HG03064 (cell line): ENCODE measurements at regions not wholly inside any gene's neighbourhood (a gene's known extent, or its start where the extent isn't known, plus 50 kb on each side); places are given as distances from the start of the nearest gene placed in this dataset.
"Not testable (repeated sequence)": the region's sequence is repeated elsewhere in the genome, so short reads cannot be mapped to it uniquely, and the experiment has no call there.

Source experiments
- ATAC-seq: cut with Tn5 transposase; IDR thresholded peaks from one replicate; pipeline ENCODE4 v1.9.1; 2021; ENCODE audit warnings: low read depth; ENCODE audit not compliant: unreplicated experiment

DNA sequence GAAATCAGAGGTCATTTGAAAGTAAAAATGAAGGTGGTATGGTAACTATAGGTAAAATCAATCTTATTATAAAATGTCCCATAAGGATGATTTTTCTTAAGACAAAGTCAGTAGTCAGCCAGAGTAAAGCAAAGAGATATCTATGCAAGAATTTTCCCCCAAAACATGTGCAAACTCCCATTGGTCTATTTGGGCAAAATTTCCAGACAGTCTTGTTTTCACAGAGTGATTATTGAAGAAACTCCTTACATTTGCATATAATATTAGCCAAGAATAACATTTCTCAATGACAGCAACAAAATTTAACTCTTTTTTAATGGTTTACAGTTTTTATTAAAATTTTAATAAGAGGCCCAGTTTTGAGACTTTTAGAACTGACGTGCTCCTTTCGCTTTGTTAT, 406.1 kb upstream of the GRAMD2B start:
- no peak for ATAC-seq

GRCh38 chr5:126020770-126021169, 402.4 kb upstream of the GRAMD2B start:
- no peak for ATAC-seq

DNA sequence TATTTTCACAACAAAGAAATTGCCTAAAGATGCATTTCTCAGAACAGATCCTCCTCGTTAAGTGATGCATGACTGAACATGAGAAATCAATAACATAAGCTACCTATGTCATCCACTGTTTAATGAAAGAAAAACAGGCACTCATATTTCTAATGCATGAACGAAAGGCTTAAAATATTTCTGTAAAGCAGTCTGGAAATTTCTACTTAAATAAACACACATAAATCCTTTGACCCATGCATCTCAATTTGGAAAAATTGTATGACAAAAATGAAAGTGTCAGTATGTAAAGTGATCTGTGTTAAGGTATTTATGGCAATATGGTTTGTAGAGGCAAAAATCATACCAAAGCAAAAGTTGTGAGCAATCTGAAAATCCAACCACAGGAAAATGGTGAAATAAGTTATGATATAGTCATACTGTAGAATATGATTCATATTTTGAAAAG, 399.2 kb upstream of the GRAMD2B start:
- ATAC-seq = no peak

DNA sequence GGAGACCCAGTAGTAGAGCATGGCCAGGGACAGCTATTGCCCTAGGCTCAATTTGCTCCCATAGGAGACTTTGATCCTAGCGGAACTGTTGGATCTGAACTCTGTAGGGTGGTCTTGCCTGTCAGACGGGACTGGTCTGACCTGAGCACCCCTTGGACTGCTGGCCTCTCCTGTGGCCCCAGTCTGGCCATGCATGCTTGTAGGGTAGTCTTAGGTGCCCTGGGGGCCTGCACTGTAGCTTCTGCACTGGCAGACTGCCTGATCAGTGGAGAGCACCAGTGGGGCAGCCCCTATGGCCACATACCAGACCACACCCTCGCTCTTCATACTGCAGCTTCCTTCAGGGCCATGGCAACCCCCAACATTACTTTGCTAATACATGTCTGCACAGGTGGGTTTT, 396.1 kb upstream of the GRAMD2B start:
- no peak for ATAC-seq

GRCh38 chr5:126027652-126028051, 395.6 kb upstream of the GRAMD2B start:
- no peak for ATAC-seq

DNA sequence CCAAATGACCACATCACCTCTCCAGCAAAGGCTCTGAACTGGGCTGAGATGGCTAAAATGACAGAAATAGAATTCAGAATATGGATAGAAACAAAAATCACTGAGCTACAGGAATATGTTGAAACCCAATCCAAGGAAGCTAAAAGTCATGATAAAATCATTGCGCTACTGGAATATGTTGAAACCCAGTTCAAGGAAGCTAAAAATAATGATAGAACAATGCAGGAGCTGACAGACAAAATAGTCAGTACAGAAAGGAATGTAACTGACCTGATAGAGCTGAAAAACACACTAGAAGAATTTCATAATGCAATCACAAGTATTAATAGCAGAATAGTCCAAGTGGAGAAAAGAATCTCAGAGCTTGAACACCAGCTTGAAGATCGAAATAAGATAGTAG, 394.9 kb upstream of the GRAMD2B start:
- no peak for ATAC-seq

DNA sequence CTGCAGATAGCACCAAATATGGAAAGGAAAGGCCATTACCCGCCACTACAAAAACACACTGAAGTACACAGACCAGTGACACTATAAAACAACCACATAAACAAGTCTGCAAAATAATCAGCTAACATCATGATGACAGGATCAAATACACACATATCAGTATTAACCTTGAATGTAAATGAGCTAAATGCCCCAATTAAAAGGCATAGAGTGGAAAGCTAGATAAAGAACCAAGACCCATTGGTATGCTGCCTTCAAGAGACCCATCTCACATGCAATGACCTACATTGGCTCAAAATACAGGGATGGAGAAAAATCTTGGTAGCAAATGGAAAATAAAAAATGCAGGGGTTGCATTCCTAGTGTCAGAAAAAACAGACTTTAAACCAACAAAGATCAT, 393.9 kb upstream of the GRAMD2B start:
- ATAC-seq = not testable (repeated sequence)

DNA sequence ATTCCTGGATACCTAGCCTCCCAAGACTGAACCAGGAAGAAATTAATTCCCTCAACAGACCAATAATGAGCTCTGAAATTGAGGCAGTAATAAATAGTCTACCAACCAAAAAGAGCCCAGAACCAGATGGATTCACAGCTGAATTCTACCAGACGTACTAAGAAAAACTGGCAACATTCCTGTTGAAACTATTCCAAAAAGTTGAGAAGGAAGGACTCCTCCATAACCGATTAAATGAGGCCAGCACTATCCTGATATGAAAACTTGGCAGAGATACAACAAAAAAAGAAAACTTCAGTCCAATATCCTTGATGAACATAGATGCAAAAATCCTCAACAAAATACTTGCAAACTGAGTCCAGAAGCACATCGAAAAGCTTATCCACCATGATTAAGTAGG, 392.5 kb upstream of the GRAMD2B start:
- ATAC-seq = no peak

GRCh38 chr5:126031989-126032716, 391.1 kb upstream of the GRAMD2B start:
- ATAC-seq = no peak

DNA sequence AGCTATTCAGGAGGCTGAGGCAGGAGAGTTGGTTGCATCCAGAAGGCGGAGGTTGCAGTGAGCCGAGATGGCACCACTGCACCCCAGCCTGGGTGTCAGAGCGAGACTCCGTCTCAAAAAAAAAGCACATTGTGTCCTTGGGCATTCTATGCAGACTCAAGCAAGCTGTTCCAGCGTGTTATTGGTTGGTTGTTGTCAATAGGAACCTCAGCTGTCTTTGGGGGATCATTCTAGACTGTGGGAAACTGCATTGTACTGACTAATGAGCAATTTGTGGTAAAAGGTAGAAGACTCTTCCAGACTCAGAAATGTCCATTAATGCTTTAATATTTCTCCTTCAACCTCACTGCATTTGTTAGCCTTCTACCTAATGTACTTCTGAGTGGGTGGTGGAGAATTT, 379.5 kb upstream of the GRAMD2B start:
- ATAC-seq = no peak

GRCh38 chr5:126044111-126044668, 379.0 kb upstream of the GRAMD2B start:
- no peak for ATAC-seq

GRCh38 chr5:126044931-126045565, 378.2 kb upstream of the GRAMD2B start:
- ATAC-seq = no peak

- ATAC-seq = no peak
Measured at GRCh38 chr5:126046318-126046717, 376.9 kb upstream of the GRAMD2B start.

DNA sequence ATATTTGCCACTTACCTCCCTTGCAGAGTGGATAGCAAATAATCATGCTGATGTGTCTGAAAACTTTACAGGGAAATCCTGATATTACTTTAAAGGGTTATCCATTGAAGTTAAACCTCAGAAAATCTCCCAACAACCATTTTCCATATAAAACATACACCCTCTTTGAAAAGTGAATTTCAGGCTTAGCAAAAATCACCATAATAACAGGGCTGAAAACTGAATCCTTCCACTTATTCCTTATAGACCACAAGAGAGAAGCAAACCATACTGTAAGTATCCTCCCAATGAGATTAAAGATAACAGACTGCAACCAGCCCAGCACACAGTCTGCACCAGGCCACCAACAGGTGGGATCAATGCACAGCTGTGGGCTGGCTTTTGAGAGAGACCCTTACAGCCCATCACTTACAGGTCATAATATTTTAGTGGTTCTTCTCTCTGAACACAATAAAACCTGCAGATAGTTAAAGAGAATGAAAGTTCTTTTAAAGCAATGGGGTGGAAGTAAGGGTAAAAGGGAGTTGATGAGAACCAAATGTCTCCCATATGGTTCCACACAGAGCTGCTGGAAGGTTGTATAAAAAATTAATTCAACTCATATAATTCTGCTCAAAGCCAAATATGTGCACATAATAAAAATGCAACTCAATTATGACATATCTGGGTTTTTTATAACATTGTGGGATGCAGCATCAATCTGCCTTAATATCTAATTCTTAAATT, 376.2 kb upstream of the GRAMD2B start:
- ATAC-seq = no peak

DNA sequence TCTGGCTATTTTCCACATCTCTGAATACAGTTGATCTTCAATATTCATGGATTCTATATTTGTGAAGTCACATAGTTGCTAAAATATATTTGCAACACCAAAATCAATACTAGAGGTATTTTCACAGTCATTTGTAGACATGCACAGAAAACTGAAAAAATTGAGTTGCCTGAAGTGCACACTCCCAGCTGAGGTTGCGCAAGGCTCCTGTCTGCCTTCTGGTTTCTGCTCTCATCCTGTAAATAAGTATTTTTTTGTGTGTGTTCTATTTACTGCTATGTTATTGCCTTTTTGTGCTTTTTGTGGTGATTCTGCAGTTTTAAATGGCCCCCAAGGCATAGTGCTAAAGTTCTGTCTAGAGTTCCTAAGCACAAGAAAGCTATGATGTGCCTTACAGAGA, 371.1 kb upstream of the GRAMD2B start:
- no peak for ATAC-seq

DNA sequence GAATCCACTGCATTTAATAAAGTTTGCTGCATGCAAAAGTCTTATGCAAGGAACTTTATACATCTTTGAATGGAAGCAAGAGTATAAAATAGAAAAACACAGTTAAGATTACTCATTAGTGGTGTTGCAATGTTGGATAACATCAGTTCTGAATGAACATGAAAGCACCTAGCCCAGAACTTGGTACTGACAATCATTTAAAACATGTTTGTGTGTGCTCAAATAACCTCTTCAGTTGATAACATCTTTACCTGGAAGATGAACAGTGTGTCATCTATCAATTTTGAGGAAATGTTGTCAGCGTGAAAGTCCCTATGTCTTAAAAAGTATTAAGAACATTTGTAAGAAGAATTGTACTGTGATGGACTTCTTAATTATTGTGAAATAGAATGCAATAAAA, 370.4 kb upstream of the GRAMD2B start:
- no peak for ATAC-seq

DNA sequence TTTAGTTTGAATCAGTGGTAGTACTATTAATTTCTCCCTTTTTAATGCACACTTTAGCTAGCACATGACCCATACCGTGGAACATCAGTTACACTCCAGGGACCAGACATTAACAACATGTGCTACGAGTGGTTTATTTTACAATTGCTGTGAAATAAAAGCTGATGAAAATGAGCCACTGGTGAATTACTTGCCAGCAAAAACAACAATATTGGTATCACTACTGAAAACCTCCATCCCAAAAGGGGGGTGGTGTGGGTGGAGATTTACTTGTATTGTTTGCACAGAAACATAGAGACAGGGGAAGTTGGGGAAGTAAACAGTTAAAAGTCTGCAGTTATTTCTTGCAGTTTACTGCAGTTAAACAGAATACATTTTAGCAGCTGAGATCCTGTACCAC, 369.6 kb upstream of the GRAMD2B start:
- ATAC-seq = no peak

DNA sequence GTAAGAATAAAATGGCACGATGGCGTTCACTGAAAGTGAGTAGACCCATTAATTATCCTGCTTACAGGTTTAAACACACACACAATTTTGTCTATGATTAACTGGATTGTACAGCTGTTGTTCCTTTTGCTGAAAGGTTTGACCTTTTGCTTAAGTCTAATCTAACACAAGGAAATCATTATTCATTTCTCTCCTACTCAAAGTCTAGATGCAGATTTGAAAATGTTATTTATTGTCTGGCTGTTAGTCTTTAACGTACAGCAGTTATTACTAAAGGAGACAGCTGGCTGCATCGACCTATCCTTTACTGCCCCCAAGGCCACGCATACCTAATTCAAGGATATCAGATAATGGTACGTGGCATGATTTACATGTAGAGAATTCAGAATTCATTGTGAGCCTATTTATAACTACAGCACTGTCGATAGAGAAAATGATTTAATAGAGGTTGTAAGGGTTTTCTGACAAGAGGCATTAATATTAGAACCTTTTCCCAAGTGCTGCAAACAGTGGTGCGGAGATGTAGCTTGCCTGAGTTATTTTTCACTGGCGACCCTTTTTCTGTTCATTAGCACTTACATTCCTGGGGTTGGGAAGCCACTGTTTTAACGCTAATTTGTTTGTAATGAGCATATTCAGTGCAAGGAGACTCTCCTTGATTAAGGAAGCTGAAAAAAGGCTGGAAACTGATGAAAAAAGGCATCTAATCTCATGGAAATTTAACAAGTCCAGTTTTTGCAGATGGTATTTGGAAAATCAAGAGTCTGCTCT, 368.4 kb upstream of the GRAMD2B start:
- no peak for ATAC-seq

- ATAC-seq = no peak
Measured at GRCh38 chr5:126055348-126055729, 367.9 kb upstream of the GRAMD2B start.

DNA sequence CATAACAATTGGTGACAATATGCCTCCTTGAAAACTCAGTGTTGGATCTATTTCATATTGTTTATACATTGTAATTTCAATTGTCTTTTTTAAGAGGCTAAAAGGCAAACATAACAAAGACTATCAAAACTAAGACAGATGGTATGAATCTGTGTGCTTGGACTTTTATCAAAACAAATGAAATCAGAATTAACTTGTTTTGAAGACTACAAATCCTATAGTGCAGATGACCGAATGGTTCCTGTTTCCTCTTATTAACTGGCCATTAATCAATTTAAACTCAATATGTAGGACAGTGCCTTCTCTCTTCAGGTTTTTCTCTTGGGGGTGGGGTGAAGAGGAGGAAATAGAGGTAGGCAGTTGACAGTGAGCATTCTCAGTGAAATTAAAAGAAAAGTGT, 366.9 kb upstream of the GRAMD2B start:
- no peak for ATAC-seq
